GOT3 (cell line): ENCODE measurements at regions not wholly inside any gene's neighbourhood (a gene's known extent, or its start where the extent isn't known, plus 50 kb on each side); places are given as distances from the start of the nearest gene placed in this dataset.
"Not testable (repeated sequence)": the region's sequence is repeated elsewhere in the genome, so short reads cannot be mapped to it uniquely, and the experiment has no call there.

Experiments
- DNase-seq: peaks from one replicate; lab custom pipeline; 2025; ENCODE audit warnings: mixed read lengths; lab: John Stamatoyannopoulos, UW

DNA sequence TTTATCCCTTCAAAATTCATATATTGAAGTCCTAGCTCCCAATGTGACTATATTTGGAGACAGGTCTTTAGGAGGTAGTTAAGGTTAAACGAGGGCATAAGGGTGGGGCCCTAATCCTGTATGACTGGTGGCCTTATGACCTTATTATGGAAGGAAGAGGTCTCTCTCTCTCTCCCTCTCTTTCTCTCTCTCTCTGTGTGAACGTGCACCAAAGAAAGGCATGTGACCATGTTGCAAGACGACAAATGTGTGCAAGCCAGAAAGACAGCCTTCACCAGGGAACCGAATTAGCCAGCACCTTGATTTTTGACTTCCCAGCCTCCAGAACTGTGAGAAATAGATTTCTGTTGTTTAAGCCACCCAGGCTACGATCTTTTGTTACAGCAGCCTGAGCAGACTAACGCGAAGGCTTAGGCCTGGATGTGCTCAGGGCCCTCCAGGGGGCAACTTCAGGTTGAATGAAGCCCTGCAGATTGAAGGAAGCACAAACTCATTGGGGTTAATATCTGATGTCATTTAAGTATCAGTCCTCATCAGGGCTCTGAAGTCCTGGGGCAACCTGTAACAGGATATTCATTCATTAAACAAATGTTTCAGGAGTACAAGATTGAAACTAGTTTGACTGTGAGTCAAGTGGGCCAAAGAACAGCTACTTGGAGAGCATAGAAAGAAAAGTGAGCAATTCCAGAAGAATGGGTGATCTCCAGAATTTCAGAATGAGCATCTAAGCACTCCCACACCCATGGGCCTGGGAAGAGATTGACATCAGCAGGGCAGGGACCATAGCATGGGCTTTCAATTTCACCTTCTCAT, 157.4 kb upstream of the TNFAIP3 start:
- DNase-seq = no peak

- no peak for DNase-seq
These were observed 155.1 kb upstream of the TNFAIP3 start for GRCh38 chr6:137711972-137712371.

DNA sequence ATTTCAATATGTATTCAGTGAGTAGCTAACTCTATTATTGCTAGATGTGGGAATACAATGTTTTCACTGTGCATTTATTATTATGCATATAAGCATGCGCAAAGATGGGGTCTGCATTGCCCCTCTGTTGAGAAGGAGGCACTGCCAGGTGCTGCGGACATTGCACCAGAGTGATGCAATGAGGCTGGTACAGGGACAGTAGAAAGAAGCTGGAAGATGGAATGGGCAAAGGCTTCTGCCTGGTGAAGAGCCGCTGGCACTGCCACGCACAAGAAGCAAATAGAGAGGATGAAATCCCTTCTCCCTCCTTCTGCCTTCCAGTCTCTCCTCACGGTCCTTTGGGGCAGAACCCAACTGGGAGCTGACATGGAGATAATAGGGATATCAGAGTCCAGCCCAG, 154.5 kb upstream of the TNFAIP3 start:
- DNase-seq = no peak

- no peak for DNase-seq
These were observed 151.4 kb upstream of the TNFAIP3 start for GRCh38 chr6:137715589-137716045.

DNA sequence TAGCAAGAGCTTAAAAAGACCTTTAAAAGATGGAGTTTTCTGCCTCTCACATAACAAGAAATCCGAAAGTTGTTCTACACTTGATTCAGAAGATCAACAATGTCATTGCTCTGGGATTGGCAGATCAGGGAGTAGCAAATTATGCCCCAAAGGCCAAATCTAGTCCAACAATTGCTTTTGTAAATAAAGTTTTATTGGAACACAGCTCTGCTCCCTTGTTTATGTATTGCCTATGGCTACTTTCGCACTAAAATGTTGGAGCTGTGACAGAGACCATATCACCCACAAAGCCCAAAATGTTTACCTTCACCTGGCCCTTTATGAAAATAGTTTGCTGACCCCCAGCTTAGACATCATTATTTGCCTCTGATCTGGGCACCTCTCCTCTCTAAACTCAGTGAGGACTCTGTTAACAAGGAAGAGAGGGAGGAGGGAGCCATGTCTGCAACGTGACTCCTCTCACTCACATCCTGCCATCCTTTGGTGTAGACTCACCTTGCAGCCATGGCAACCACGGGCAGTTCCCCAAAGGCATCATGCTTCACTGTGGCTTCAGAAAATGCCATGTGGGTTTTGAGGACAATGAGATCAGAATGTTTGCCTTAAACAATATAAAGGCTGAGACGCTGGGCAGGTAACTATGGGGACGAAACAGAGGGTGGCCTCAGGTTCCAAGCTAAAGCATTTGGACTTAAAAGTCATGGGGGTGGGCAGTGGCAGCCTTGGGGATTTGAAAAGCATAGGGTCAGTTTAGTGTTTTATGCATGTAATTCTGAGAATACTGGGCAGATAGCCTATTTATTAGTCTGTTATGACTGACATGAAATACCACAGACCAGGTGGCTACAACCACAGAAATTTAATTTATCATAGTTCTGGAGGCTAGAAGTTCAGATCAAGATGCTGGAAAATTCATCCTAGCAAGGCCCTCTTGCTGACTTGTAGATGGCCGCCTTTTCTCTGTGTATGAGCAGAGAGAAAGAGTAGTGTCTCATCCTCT, 149.7 kb upstream of the TNFAIP3 start:
- no peak for DNase-seq

- not testable (repeated sequence) for DNase-seq
These were observed 148.2 kb upstream of the TNFAIP3 start for GRCh38 chr6:137718903-137719302.

DNA sequence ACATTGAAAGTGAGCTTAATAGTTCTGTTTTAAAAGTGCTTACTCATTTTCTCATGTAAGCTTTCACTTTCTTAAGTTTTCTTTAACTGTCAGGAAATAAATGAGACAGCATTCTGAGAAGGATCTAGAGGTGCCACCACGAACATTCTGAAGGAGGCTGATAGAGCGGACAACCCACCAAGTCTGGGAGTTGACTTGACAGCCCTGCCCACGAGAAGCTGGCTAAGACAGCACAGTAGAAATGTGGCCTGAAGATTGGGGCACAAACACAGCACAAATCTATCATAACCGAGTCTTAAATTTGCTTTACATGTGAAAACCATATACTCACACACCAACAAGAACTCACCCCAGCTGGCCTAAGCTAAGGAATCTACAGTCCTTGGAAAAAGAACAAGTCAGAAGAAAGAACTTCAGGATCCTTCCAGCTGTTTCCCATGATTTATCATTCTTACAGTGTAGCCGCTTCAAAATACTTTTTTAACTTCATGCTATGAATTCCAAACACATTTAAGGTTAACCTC, 144.2 kb upstream of the TNFAIP3 start:
- DNase-seq = no peak

- no peak for DNase-seq
These were observed 143.6 kb upstream of the TNFAIP3 start for GRCh38 chr6:137723273-137724017.

DNA sequence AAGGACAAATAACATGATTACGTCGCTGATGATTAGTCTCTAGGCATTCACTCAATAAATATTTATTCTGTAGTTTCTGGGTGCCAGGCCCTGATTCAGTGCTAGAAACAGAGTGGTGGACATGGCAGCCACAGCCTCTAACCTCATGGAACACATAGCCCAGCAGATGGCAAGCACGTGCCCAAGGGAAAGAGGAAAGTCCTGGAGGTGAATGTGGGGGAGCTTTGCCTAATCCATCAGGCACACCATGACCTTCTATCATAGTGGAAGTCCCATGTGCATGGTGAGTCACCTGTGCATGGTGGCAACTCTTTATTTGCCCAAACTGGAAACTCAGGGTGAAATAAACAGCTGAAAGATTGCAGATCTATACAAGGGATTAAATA, 143.0 kb upstream of the TNFAIP3 start:
- no peak for DNase-seq

GRCh38 chr6:137724495-137725211, 142.4 kb upstream of the TNFAIP3 start:
- DNase-seq = no peak

DNA sequence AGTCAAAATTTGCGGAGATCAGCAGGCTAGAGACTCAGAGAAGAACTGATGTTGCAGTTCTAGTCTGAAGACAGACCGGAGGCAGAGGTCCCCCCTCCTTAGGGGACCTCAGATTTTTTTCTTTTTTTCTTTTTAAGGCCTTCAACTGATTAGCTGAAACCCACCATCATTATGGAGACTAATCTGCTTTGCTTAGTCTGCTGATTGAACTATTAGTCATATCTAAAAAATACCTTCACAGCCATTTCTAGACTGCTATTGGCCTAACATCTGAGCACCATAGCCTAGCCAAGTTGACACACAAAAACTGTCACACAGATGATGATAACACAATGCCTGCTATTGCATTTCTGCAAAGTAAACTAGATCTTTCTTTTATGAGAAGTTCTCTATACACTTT, 141.1 kb upstream of the TNFAIP3 start:
- DNase-seq = no peak

- no peak for DNase-seq
These were observed 140.5 kb upstream of the TNFAIP3 start for GRCh38 chr6:137726582-137726981.

DNA sequence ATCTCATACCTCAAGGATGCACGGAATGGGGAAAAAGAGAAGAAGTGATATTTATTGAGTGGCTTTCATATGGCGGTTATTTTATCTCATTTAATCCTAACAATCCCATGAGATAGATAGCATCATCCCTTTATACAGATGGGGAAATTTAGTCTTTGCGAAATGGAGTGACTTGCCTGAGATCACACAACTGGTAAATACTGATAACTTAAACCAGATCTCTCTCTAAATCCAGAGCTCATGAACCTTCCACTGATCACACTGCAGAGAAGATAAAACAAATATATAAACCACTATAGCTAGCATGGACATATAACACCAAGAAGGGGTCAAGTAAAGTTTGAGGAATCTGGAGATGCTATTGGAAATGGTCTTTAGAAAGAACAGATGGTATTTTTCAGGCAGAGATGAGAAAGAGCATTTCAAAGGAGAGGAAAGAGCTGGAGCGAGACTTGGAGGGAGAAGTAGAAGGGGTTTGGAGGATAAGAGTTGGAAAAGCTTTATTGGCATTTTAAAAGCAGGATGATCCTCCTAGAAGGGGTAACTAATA, 139.8 kb upstream of the TNFAIP3 start:
- no peak for DNase-seq

DNA sequence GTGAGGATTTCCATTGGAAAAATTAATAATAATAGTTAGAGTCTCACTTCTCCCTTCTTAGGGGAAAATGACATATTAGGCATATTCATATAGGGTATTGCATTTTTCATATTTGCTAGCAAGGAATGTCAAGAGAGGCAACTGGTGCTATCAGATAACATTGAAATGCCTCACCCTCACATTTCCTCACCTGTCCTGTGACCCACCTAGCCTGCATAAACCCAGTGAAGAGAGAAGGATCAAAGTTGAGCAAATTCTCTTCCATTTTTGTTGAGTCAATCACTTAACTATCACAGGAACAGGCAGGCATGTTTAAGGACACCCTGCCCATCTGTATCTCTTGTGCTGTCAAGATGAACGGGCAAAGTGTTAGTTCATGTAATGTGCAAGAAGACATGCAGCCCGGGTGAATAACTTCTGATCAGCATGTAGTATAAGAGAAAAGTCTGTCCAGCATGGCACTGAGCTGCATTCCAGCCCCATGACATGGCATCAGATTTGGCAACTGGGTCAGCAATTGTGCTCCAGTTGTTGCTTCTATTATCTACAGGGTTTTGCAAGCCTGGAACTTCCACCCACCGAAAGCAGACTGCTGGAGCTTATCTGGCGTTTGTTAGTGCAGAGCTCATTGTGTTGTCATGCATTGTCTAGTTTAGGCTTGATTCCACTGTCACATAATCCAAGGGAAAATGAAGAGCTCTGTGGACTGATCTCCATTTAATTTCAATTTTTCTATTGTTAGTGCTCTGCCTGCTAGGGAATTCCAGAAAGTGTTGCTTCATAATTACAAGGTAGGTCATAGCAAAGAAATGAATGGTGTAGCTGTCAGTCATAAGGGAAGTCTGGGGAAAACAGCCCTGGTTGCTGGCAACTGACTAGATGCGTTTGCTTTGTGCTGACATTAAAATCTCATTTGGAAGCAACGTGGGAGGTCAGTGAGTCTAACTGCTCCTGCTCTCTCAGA, 138.4 kb upstream of the TNFAIP3 start:
- peak; percentile 59 for DNase-seq

- DNase-seq = no peak
These were observed 137.0 kb upstream of the TNFAIP3 start for GRCh38 chr6:137729866-137730629.

GRCh38 chr6:137731600-137731959, 135.5 kb upstream of the TNFAIP3 start:
- DNase-seq = no peak

DNA sequence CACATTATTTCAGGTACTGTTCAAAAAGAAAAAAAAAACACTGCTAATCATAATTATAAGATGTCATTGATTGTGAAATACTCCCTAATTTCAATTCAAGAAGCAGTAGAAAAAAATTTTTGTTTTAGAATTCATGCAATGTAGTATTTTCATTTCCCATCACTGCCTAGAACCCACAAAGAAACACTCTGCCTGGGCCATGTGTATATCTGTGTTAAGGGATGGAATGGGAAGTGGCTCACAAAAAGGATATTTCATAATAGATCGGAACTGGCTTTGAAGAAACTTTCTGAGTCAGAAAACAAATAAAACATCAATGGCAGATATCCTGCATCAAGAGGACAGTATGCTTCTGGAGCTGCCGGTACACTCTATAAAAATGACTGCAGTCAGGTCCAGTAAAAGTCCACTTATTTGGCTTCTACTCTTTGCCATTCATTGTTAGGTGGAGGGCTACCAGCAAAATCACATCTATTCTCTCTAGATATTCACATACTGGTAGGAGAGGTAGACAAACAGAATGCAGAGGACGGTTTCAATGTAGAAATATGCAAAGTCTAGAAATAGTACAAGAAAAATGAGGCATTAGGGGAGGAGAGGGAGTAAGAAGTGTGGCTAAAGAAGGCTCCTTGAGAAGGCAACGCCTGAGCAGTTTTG, 135.0 kb upstream of the TNFAIP3 start:
- DNase-seq = no peak

DNA sequence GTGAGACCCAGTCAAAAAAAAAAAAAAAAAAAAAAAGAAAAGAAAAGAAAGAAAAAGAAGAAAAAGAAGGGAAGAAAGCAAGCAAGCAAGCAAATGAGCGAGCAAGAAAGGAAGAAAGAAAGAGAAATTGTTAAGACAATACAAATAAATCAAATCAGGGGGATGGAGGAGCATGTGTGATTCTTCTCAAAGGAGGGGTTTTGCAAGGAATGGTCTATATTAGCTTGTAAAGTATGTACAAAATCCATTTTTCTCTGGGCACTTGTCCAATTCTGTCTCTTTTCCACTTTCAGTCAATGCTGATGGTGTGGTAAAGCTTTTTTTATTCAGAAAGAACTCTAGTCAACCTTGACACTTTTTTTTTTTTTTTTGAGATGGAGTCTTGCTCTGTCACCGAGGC, 133.7 kb upstream of the TNFAIP3 start:
- no peak for DNase-seq
